K562 (cell line): ENCODE measurements at regions not wholly inside any gene's neighbourhood (a gene's known extent, or its start where the extent isn't known, plus 50 kb on each side); places are given as distances from the start of the nearest gene placed in this dataset.

Experiments used
- EZH2 ChIP-seq: IDR thresholded peaks from 2 replicates; pipeline ENCODE4 v1.6.1; 2012; ENCODE audit warnings: low read depth, mild to moderate bottlenecking, inconsistent platforms, low read length, borderline replicate concordance
- GATAD2B ChIP-seq: fragments of 450-650 bp; IDR thresholded peaks from 2 replicates; pipeline ENCODE4 v1.6.1; 2017; ENCODE audit warnings: mild to moderate bottlenecking, borderline replicate concordance
- HCFC1 ChIP-seq: IDR thresholded peaks from 2 replicates; pipeline ENCODE4 v1.6.1; 2012; ENCODE audit warnings: low read depth, low read length, improper control_type of control experiment
- PHB ChIP-seq: fragments of 250-450 bp; sonication (Bioruptor Pico); IDR thresholded peaks from 2 replicates; pipeline ENCODE4 v1.5.0; 2021
- PHB2 ChIP-seq: fragments of 450-650 bp; IDR thresholded peaks from 2 replicates; pipeline ENCODE4 v1.6.1; 2017; ENCODE audit warnings: low read depth
- USF2 ChIP-seq: sonication (generic); formaldehyde crosslinking; IDR thresholded peaks from 2 replicates; pipeline ENCODE4 v1.5.0; 2020; ENCODE audit warnings: missing genetic modification reagents
- TF ChIP-seq, protein P1 (sequence below), 3 experiments: IDR thresholded peaks in 2 of 3; conservative IDR thresholded peaks in 1 of 3; 2 replicates each; pipeline ENCODE4 v1.5.1; 2011 to 2012; ENCODE audit warnings: low read length in 3 of 3, mild to moderate bottlenecking in 3 of 3, control low read depth in 2 of 3, improper control_type of control experiment in 1 of 3, inconsistent platforms in 1 of 3, low read depth in 1 of 3, mixed read lengths in 1 of 3, moderate library complexity in 1 of 3; ENCODE audit not compliant: insufficient read depth in 2 of 3
- TF ChIP-seq, protein P2 (sequence below): fragments of 250-450 bp; sonication (Bioruptor Pico); IDR thresholded peaks from 2 replicates; pipeline ENCODE4 v1.8.0; 2022; ENCODE audit warnings: moderate library complexity, mild to moderate bottlenecking, inconsistent platforms

DNA sequence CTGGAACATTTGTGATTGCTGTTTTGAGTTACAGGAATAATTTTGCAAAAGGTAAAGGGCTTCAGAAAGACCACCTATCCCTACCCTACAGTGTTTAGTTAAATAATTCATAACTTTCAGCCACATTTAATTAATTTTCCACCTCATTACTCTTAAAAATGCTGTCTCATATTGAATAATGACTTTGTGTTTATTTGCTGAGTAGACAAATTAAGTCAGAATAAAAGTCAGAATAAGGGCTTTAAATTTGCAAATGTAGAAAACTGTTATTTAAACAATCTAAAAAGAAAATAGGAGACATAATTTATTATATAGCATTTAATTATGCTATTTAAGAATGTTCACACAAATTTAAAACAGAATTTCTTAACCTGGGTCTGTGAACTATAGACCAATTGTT is 293.7 kb upstream of the RIMS1 start:
- TF ChIP-seq EZH2, result no peak
- no peak for TF ChIP-seq USF2 (CRISPR knock-in tag)
- no peak for TF ChIP-seq HCFC1
- TF ChIP-seq, protein P1, sequence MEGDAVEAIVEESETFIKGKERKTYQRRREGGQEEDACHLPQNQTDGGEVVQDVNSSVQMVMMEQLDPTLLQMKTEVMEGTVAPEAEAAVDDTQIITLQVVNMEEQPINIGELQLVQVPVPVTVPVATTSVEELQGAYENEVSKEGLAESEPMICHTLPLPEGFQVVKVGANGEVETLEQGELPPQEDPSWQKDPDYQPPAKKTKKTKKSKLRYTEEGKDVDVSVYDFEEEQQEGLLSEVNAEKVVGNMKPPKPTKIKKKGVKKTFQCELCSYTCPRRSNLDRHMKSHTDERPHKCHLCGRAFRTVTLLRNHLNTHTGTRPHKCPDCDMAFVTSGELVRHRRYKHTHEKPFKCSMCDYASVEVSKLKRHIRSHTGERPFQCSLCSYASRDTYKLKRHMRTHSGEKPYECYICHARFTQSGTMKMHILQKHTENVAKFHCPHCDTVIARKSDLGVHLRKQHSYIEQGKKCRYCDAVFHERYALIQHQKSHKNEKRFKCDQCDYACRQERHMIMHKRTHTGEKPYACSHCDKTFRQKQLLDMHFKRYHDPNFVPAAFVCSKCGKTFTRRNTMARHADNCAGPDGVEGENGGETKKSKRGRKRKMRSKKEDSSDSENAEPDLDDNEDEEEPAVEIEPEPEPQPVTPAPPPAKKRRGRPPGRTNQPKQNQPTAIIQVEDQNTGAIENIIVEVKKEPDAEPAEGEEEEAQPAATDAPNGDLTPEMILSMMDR (IDR thresholded peaks at IDR 0.05 in 2 of 3, conservative IDR thresholded peaks at IDR 0.05 in 1 of 3; ENCODE audit: insufficient read depth in 2 of 3, low read depth in 1 of 3, low read length in 3 of 3), result no peak
- TF ChIP-seq, protein P2, sequence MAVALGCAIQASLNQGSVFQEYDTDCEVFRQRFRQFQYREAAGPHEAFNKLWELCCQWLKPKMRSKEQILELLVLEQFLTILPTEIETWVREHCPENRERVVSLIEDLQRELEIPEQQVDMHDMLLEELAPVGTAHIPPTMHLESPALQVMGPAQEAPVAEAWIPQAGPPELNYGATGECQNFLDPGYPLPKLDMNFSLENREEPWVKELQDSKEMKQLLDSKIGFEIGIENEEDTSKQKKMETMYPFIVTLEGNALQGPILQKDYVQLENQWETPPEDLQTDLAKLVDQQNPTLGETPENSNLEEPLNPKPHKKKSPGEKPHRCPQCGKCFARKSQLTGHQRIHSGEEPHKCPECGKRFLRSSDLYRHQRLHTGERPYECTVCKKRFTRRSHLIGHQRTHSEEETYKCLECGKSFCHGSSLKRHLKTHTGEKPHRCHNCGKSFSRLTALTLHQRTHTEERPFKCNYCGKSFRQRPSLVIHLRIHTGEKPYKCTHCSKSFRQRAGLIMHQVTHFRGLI (CRISPR knock-in tag), result no peak
- no peak for TF ChIP-seq PHB2
- no peak for TF ChIP-seq GATAD2B
- no peak for TF ChIP-seq PHB (CRISPR knock-in tag)
